OCI-LY1 (cell line): ENCODE measurements at regions not wholly inside any gene's neighbourhood (a gene's known extent, or its start where the extent isn't known, plus 50 kb on each side); places are given as distances from the start of the nearest gene placed in this dataset.

Experiments
- CTCF ChIP-seq: fragments of 200-600 bp; sonication (generic), shearing (Covaris generic); IDR thresholded peaks from 2 replicates; pipeline ENCODE4 v1.5.1; 2017; ENCODE audit warnings: mild to moderate bottlenecking, antibody characterized with exemption, low read length, moderate library complexity, mixed read lengths
- EZH2 ChIP-seq: fragments of 200-600 bp; sonication (generic), shearing (Covaris generic); IDR thresholded peaks from 2 replicates; pipeline ENCODE4 v1.8.0; 2017; ENCODE audit warnings: borderline replicate concordance, mixed run types, mild to moderate bottlenecking, antibody characterized with exemption, low read length, moderate library complexity, mixed read lengths

- TF ChIP-seq CTCF = no peak
- TF ChIP-seq EZH2 = no peak
Observed at GRCh38 chr6:146917182-146917581, 287.0 kb upstream of the STXBP5 start.
